ENCODE measurements at regions not wholly inside any gene's neighbourhood (a gene's known extent, or its start where the extent isn't known, plus 50 kb on each side); places are given as distances from the start of the nearest gene placed in this dataset.

DNA sequence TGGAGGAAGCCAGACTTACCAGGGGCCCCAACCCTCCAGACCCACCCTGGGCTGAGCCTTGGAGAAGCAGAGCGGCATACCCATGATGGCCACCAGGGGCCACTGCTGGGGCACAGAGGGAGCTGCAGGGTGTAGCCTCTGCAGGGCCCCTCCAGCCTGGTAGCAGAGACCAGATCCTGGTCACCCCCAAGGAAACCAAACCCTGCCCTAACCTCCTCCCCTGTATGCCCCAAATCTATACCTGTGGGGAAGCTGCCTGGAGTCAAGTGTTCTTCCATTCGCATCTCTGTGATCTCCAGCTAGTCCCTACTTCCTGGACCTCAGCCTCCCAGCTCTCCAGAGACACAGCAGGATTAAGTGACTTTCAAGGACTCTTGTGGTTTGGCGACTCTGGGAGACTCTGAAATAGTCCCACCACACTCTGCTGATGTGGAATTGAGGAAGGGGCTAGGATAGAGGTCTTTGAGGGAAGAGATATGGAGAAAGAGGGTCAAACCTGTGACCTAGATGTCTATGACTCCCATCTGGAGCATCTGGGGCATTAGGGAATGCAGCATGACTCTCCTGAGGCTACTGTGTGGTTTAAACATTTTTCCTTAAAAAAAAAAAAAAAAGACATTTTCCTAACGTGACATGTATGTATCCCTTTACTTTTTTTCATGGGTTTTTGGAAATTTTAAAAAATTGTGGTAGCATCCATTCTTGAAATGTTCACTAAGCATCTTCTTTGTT is 119.2 kb upstream of the IPO9 start:
- no peak for TF ChIP-seq ZFP3 (CRISPR knock-in tag; IDR thresholded peaks at IDR 0.05)
- TF ChIP-seq ZNF8 (CRISPR knock-in tag; IDR thresholded peaks at IDR 0.05): no peak
